Spinal cord (tissue), 9 donors: ENCODE measurements at regions not wholly inside any gene's neighbourhood (a gene's known extent, or its start where the extent isn't known, plus 50 kb on each side); places are given as distances from the start of the nearest gene placed in this dataset.

Experiments used
- DNase-seq, 6 donors: peaks; one replicate each; pipeline versions ENCODE4 v3.0.0 to v3.0.0-alpha.2; 2013 to 2015; ENCODE audit warnings: low spot score in 6 of 6, low read depth in 4 of 6
- H3K27ac ChIP-seq: one replicate; pipeline ENCODE4 v1.5.1; 2013; ENCODE audit warnings: low read depth, low read length, control low read depth
- H3K27me3 ChIP-seq: one replicate; pipeline ENCODE4 v1.6.1; 2013; ENCODE audit warnings: low read length; ENCODE audit not compliant: control insufficient read depth, insufficient read depth
- H3K36me3 ChIP-seq: one replicate; pipeline ENCODE4 v1.6.1; 2013; ENCODE audit warnings: low read length; ENCODE audit not compliant: control insufficient read depth, insufficient read depth
- H3K4me1 ChIP-seq: one replicate; pipeline ENCODE4 v1.6.1; 2013; ENCODE audit warnings: low read length; ENCODE audit not compliant: control insufficient read depth, insufficient read depth
- H3K4me3 ChIP-seq: one replicate; pipeline ENCODE4 v1.5.1; 2013; ENCODE audit warnings: low read depth, low read length, control low read depth
- H3K9me3 ChIP-seq: one replicate; pipeline ENCODE4 v1.6.1; 2013; ENCODE audit warnings: low read length; ENCODE audit not compliant: control insufficient read depth, insufficient read depth
- WGBS: methylation state at CpG from one replicate; pipeline ENCODE4 v1.1.5; 2013; ENCODE audit warnings: missing lambda C conversion rate; ENCODE audit not compliant: insufficient coverage; 5-methylcytosine and 5-hydroxymethylcytosine counted together
- donor health status: healthy.

GRCh38 chr4:19133315-19133714 lies 1111.8 kb upstream of the LCORL start:
- H3K36me3 ChIP-seq, result no peaks in the 10 kb centered on the region
- no peak overlapping the region for H3K27ac ChIP-seq
- WGBS, result no CpG with 5 or more reads among the region's 1 CpG
- no peaks in the 10 kb centered on the region for H3K9me3 ChIP-seq
- DNase-seq, result no peak
- H3K27me3 ChIP-seq, result no peaks in the 10 kb centered on the region
- no peaks in the 10 kb centered on the region for H3K4me1 ChIP-seq
- no peak overlapping the region for H3K4me3 ChIP-seq

GRCh38 chr4:19130866-19131265 lies 1109.3 kb upstream of the LCORL start:
- H3K4me1 ChIP-seq, result no peaks in the 10 kb centered on the region
- no peak for DNase-seq
- no peak overlapping the region for H3K4me3 ChIP-seq
- H3K27ac ChIP-seq, result no peak overlapping the region
- H3K36me3 ChIP-seq, result no peaks in the 10 kb centered on the region
- no peaks in the 10 kb centered on the region for H3K27me3 ChIP-seq
- H3K9me3 ChIP-seq, result no peaks in the 10 kb centered on the region

GRCh38 chr4:19128176-19128575 lies 1106.6 kb upstream of the LCORL start:
- no peak for DNase-seq
- Histone ChIP-seq H3K9me3 (no peaks in the 10 kb centered on the region), H3K4me1 (no peaks in the 10 kb centered on the region), H3K4me3 (no peak overlapping the region), H3K27me3 (no peaks in the 10 kb centered on the region), H3K27ac (no peak overlapping the region), H3K36me3 (no peaks in the 10 kb centered on the region)
- no CpG with 5 or more reads among the region's 1 CpG for WGBS

GRCh38 chr4:19126903-19127302 lies 1105.3 kb upstream of the LCORL start:
- peak in 1 of 6 donors; percentile 8 for DNase-seq
- H3K4me1 ChIP-seq, result no peaks in the 10 kb centered on the region
- 100% methylated on average over 2 of the region's 4 CpGs for WGBS

GRCh38 chr4:19123681-19124080 lies 1102.1 kb upstream of the LCORL start:
- DNase-seq, result no peak
- no peak overlapping the region for H3K27ac ChIP-seq
- no peaks in the 10 kb centered on the region for H3K4me1 ChIP-seq
- no peaks in the 10 kb centered on the region for H3K27me3 ChIP-seq
- WGBS, result 100% methylated on average over 2 of the region's 4 CpGs
- H3K36me3 ChIP-seq, result no peaks in the 10 kb centered on the region
- no peaks in the 10 kb centered on the region for H3K9me3 ChIP-seq
- no peak overlapping the region for H3K4me3 ChIP-seq

More at GRCh38 chr4:19126903-19127302, 1105.3 kb upstream of the LCORL start:
- Histone ChIP-seq H3K9me3 (no peaks in the 10 kb centered on the region), H3K4me3 (no peak overlapping the region), H3K27me3 (no peaks in the 10 kb centered on the region), H3K36me3 (no peaks in the 10 kb centered on the region), H3K27ac (no peak overlapping the region)

- Histone ChIP-seq H3K4me3 (no peak overlapping the region), H3K27ac (no peak overlapping the region), H3K4me1 (no peaks in the 10 kb centered on the region), H3K27me3 (no peaks in the 10 kb centered on the region), H3K36me3 (no peaks in the 10 kb centered on the region), H3K9me3 (no peaks in the 10 kb centered on the region)
- no CpG with 5 or more reads among the region's 3 CpGs for WGBS
- peak in 1 of 6 donors; percentile 26 for DNase-seq
Observed at GRCh38 chr4:19119904-19120560, 1098.5 kb upstream of the LCORL start.

GRCh38 chr4:19117022-19117421 lies 1095.5 kb upstream of the LCORL start:
- H3K27ac ChIP-seq, result no peak overlapping the region
- H3K9me3 ChIP-seq, result no peaks in the 10 kb centered on the region
- no peak for DNase-seq
- WGBS, result no CpG with 5 or more reads among the region's 2 CpGs
- no peaks in the 10 kb centered on the region for H3K27me3 ChIP-seq
- no peak overlapping the region for H3K4me3 ChIP-seq
- no peaks in the 10 kb centered on the region for H3K4me1 ChIP-seq
- H3K36me3 ChIP-seq, result no peaks in the 10 kb centered on the region

GRCh38 chr4:19104176-19104575 lies 1082.6 kb upstream of the LCORL start:
- Histone ChIP-seq H3K36me3 (no peaks in the 10 kb centered on the region), H3K4me3 (no peak overlapping the region), H3K27me3 (no peaks in the 10 kb centered on the region), H3K27ac (no peak overlapping the region), H3K9me3 (no peaks in the 10 kb centered on the region), H3K4me1 (no peaks in the 10 kb centered on the region)
- DNase-seq, result no peak
- WGBS, result no CpG with 5 or more reads among the region's 4 CpGs

GRCh38 chr4:19095491-19096046 lies 1074.0 kb upstream of the LCORL start:
- WGBS, result no CpG with 5 or more reads among the region's 5 CpGs
- no peak overlapping the region for H3K4me3 ChIP-seq
- H3K9me3 ChIP-seq, result no peaks in the 10 kb centered on the region
- no peaks in the 10 kb centered on the region for H3K36me3 ChIP-seq
- no peaks in the 10 kb centered on the region for H3K27me3 ChIP-seq
- peak in 1 of 6 donors; percentile 39 for DNase-seq
- H3K4me1 ChIP-seq, result no peaks in the 10 kb centered on the region
- H3K27ac ChIP-seq, result no peak overlapping the region

- no peak overlapping the region for H3K27ac ChIP-seq
- H3K27me3 ChIP-seq, result no peaks in the 10 kb centered on the region
- no CpG with 5 or more reads among the region's 2 CpGs for WGBS
- no peaks in the 10 kb centered on the region for H3K4me1 ChIP-seq
- no peaks in the 10 kb centered on the region for H3K9me3 ChIP-seq
- DNase-seq, result no peak
- no peak overlapping the region for H3K4me3 ChIP-seq
- H3K36me3 ChIP-seq, result no peaks in the 10 kb centered on the region
Observed at GRCh38 chr4:19093951-19094350, 1072.4 kb upstream of the LCORL start.
